OCI-LY7 (cell line): ENCODE measurements at regions not wholly inside any gene's neighbourhood (a gene's known extent, or its start where the extent isn't known, plus 50 kb on each side); places are given as distances from the start of the nearest gene placed in this dataset.

Experiments
- BruUV-seq: library from RNA; stranded (reverse); fragments of 400-500 nt; replicated peaks from 2 replicates; lab custom pipeline; 2021; lab: Mats Ljungman, UMichigan
- CTCF ChIA-PET: fragments of 300-600 bp; sonication (Branson Sonifier 250); formaldehyde crosslinking; loops from one replicate; lab custom pipeline; 2022; ENCODE audit warnings: antibody characterized with exemption; ENCODE audit not compliant: unreplicated experiment; lab: Charles Lee
- POLR2A ChIA-PET: fragments of 300-600 bp; sonication (Branson Sonifier 250); formaldehyde crosslinking; loops from one replicate; lab custom pipeline; 2022; ENCODE audit warnings: antibody characterized with exemption; lab: Charles Lee
- DNase-seq: peaks from one replicate; pipeline ENCODE4 v3.0.0-alpha.2; 2015; ENCODE audit warnings: low spot score
- H2AFZ ChIP-seq: fragments of 200-600 bp; sonication (generic), shearing (Covaris generic); 2 replicates; pipeline ENCODE4 v1.6.1; 2014; ENCODE audit warnings: mild to moderate bottlenecking, antibody characterized with exemption, low read length, moderate library complexity
- H3K27ac ChIP-seq: fragments of 200-600 bp; sonication (generic); 2 replicates; pipeline ENCODE4 v1.5.1; 2014; ENCODE audit warnings: mixed run types, low read depth, mild to moderate bottlenecking, moderate library complexity, low read length, inconsistent platforms; ENCODE audit not compliant: poor library complexity, severe bottlenecking
- H3K36me3 ChIP-seq: fragments of 200-600 bp; sonication (generic); 2 replicates; pipeline ENCODE4 v1.6.1; 2014; ENCODE audit warnings: mild to moderate bottlenecking, antibody characterized with exemption, low read length, moderate library complexity, mixed read lengths; ENCODE audit not compliant: insufficient read depth
- H3K4me1 ChIP-seq: fragments of 200-600 bp; sonication (generic); 2 replicates; pipeline ENCODE4 v1.5.1; 2014; ENCODE audit warnings: mild to moderate bottlenecking, low read length; ENCODE audit not compliant: insufficient read depth, poor library complexity, severe bottlenecking
- H3K4me2 ChIP-seq: fragments of 200-600 bp; sonication (generic); 2 replicates; pipeline ENCODE4 v1.6.1; 2014; ENCODE audit warnings: mild to moderate bottlenecking, low read length
- H3K4me3 ChIP-seq: fragments of 200-600 bp; sonication (generic); 2 replicates; pipeline ENCODE4 v1.5.1; 2014; ENCODE audit warnings: mild to moderate bottlenecking, low read depth, low read length; ENCODE audit not compliant: poor library complexity, severe bottlenecking
- H3K79me2 ChIP-seq: fragments of 200-600 bp; sonication (generic); 2 replicates; pipeline ENCODE4 v1.6.1; 2016; ENCODE audit warnings: low read depth, mild to moderate bottlenecking, low read length, moderate library complexity, mixed read lengths; ENCODE audit not compliant: insufficient read depth
- H3K9me2 ChIP-seq: fragments of 200-600 bp; sonication (generic); 2 replicates; pipeline ENCODE4 v1.6.1; 2016; ENCODE audit warnings: mild to moderate bottlenecking, low read length, mixed read lengths; ENCODE audit not compliant: insufficient read depth
- H3K9me3 ChIP-seq: fragments of 200-600 bp; sonication (generic); 2 replicates; pipeline ENCODE4 v1.6.1; 2014; ENCODE audit warnings: mild to moderate bottlenecking, mixed run types, low read length, mixed read lengths
- H4K20me1 ChIP-seq: fragments of 200-600 bp; sonication (generic); 2 replicates; pipeline ENCODE4 v1.6.1; 2014; ENCODE audit warnings: mild to moderate bottlenecking, antibody characterized with exemption, low read length, moderate library complexity, mixed read lengths; ENCODE audit not compliant: insufficient read depth
- EZH2phosphoT487 ChIP-seq: fragments of 200-600 bp; sonication (generic); IDR thresholded peaks from 2 replicates; pipeline ENCODE4 v1.6.1; 2018; ENCODE audit warnings: low read depth, borderline replicate concordance, mild to moderate bottlenecking, mixed run types, antibody characterized with exemption, low read length, moderate library complexity, mixed read lengths
- intact Hi-C: fragments of 100-400 bp; cut with micrococcal nuclease; formaldehyde crosslinking; loops from one replicate; pipeline ENCODE4 v1.10.0; 2022; ENCODE audit not compliant: unreplicated experiment
- TF ChIP-seq, protein P1 (sequence below): fragments of 200-600 bp; sonication (generic); conservative IDR thresholded peaks from 2 replicates; pipeline ENCODE4 v1.5.1; 2014; ENCODE audit warnings: mild to moderate bottlenecking, antibody characterized with exemption, low read length, moderate library complexity, mixed read lengths

DNA sequence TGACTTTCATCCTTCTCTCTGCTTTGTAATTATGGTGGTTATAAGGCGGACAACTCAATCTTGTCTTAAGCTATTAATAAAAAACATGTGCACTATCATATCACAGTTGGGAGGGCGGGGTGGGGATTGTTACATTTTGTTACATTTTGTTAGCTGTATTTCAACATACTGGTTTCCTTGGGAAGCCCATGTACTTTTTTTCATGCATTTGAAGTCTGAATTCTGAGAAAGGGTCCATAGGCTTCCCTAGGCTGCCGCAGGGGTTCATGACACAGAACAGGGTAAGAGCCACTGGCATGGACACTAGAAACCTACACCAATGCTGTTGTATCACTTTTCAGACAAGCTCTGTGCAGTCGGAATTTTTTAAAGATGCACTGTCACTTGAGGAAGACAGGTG lies 178.8 kb downstream of the ETS2 start:
- no peak overlapping the region for H3K27ac ChIP-seq
- H3K9me3 ChIP-seq, result no peaks in the 10 kb centered on the region
- no peak overlapping the region for H2AFZ ChIP-seq
- POLR2A ChIA-PET, result interaction anchor here (0.5 to 0.6 kb wide), 2 partner anchors 10 to 177 kb away, joined by 3 to 9 read pairs; no protein-coding TSS in a partner anchor
- no peaks in the 10 kb centered on the region for H3K4me1 ChIP-seq
- TF ChIP-seq, protein P1, sequence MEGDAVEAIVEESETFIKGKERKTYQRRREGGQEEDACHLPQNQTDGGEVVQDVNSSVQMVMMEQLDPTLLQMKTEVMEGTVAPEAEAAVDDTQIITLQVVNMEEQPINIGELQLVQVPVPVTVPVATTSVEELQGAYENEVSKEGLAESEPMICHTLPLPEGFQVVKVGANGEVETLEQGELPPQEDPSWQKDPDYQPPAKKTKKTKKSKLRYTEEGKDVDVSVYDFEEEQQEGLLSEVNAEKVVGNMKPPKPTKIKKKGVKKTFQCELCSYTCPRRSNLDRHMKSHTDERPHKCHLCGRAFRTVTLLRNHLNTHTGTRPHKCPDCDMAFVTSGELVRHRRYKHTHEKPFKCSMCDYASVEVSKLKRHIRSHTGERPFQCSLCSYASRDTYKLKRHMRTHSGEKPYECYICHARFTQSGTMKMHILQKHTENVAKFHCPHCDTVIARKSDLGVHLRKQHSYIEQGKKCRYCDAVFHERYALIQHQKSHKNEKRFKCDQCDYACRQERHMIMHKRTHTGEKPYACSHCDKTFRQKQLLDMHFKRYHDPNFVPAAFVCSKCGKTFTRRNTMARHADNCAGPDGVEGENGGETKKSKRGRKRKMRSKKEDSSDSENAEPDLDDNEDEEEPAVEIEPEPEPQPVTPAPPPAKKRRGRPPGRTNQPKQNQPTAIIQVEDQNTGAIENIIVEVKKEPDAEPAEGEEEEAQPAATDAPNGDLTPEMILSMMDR, result no peak
- no peak for TF ChIP-seq EZH2phosphoT487
- BruUV-seq, result no TSS peak
- H4K20me1 ChIP-seq, result no peaks in the 10 kb centered on the region
- H3K9me2 ChIP-seq, result no peaks in the 10 kb centered on the region
- intact Hi-C loops, result no loop called here
- DNase-seq, result no peak
- CTCF ChIA-PET, result no interaction called here
- H3K4me3 ChIP-seq, result no peak overlapping the region
- no peak overlapping the region for H3K4me2 ChIP-seq
- H3K36me3 ChIP-seq, result no peaks in the 10 kb centered on the region
- no peaks in the 10 kb centered on the region for H3K79me2 ChIP-seq

DNA sequence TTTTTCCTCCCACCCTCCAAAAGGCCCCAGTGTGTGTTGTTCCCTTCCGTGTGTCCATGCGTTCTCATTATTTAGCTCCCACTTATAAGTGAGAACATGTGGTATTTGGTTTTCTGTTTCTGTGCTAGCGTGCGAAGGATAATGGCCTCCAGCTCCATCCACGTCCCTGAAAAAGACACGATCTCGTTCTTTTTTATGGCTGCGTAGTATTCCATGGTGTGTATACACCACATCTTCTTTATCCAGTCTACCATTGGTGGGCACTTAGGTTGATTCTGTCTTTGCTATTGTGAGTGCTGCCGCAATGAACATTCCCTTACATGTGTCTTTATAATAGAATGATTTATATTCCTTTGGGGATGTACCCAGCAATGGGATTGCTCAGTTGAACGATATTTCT lies 177.8 kb downstream of the ETS2 start:
- H3K4me3 ChIP-seq, result no peak overlapping the region
- ChIA-PET CTCF (no interaction called here), POLR2A (no interaction called here)
- no peak overlapping the region for H3K27ac ChIP-seq
- BruUV-seq, result no TSS peak
- H2AFZ ChIP-seq, result no peak overlapping the region
- no peak for DNase-seq
- no peaks in the 10 kb centered on the region for H3K9me2 ChIP-seq
- no peaks in the 10 kb centered on the region for H3K36me3 ChIP-seq
- no peaks in the 10 kb centered on the region for H4K20me1 ChIP-seq
- H3K79me2 ChIP-seq, result no peaks in the 10 kb centered on the region
- intact Hi-C loops, result no loop called here
- no peaks in the 10 kb centered on the region for H3K4me1 ChIP-seq
- H3K4me2 ChIP-seq, result no peak overlapping the region
- no peak for TF ChIP-seq EZH2phosphoT487
- TF ChIP-seq, protein P1, result no peak
- no peaks in the 10 kb centered on the region for H3K9me3 ChIP-seq

DNA sequence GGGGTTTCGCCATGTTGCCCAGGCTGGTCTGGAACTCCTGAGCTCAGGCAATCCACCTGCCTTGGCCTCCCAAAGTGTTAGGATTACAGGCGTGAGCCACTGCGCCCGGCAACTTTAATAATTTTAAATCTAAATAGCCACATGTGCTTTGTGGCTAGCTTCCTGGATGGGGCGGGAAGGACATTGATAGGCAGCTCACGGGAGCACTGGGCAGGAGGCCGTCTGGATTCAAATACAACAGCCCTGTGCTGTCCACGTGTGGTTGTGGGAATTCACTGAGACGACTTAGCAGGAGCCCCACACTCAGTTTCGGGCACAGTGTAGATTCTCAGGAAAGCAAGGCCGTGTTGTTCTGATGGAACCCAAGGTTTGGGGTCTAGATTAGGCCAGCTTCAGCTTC lies 177.1 kb downstream of the ETS2 start:
- TF ChIP-seq, protein P1, result no peak
- no peak for TF ChIP-seq EZH2phosphoT487
- no TSS peak for BruUV-seq
- CTCF ChIA-PET, result no interaction called here
- Histone ChIP-seq H3K4me3 (no peak overlapping the region), H3K4me2 (no peak overlapping the region), H2AFZ (no peak overlapping the region), H3K4me1 (no peaks in the 10 kb centered on the region), H3K79me2 (no peaks in the 10 kb centered on the region), H3K9me3 (no peaks in the 10 kb centered on the region), H3K27ac (no peak overlapping the region), H3K36me3 (no peaks in the 10 kb centered on the region), H3K9me2 (no peaks in the 10 kb centered on the region), H4K20me1 (no peaks in the 10 kb centered on the region)
- intact Hi-C loops, result no loop called here
- no peak for DNase-seq
- POLR2A ChIA-PET, result no interaction called here
